GM12874 (cell line): ENCODE measurements at regions not wholly inside any gene's neighbourhood (a gene's known extent, or its start where the extent isn't known, plus 50 kb on each side); places are given as distances from the start of the nearest gene placed in this dataset.

ENCODE experiments used
- CTCF ChIP-seq: IDR thresholded peaks from 2 replicates; pipeline ENCODE4 v1.5.1; 2011; ENCODE audit warnings: low read depth, mild to moderate bottlenecking, control low read depth, low read length, moderate library complexity; ENCODE audit not compliant: insufficient read depth

GRCh38 chr2:40020997-40021396 lies 241.9 kb upstream of the THUMPD2 start:
- TF ChIP-seq CTCF: no peak

- TF ChIP-seq CTCF: no peak
Observed at GRCh38 chr2:40016151-40016885, 237.3 kb upstream of the THUMPD2 start.

GRCh38 chr2:40004336-40004735 lies 225.3 kb upstream of the THUMPD2 start:
- TF ChIP-seq CTCF: no peak

GRCh38 chr2:40002339-40002738 lies 223.3 kb upstream of the THUMPD2 start:
- TF ChIP-seq CTCF: no peak

GRCh38 chr2:39999864-40000263 lies 220.8 kb upstream of the THUMPD2 start:
- no peak for TF ChIP-seq CTCF

- no peak for TF ChIP-seq CTCF
Observed at GRCh38 chr2:39998617-39999016, 219.6 kb upstream of the THUMPD2 start.

GRCh38 chr2:39996653-39997080 lies 217.6 kb upstream of the THUMPD2 start:
- TF ChIP-seq CTCF: no peak
